Dedifferentiated amniotic fluid mesenchymal stem cell (primary cell): ENCODE measurements at regions not wholly inside any gene's neighbourhood (a gene's known extent, or its start where the extent isn't known, plus 50 kb on each side); places are given as distances from the start of the nearest gene placed in this dataset.

ENCODE experiments used
- DNase-seq: peaks from one replicate; pipeline ENCODE4 v3.0.0-alpha.2; 2016; ENCODE audit errors: extremely low spot score

- no peak for DNase-seq
These were observed 284.0 kb upstream of the RAB6C start for GRCh38 chr2:129695496-129695895.

- DNase-seq: no peak
These were observed 280.9 kb upstream of the RAB6C start for GRCh38 chr2:129698593-129698992.

GRCh38 chr2:129699781-129700573 is 279.5 kb upstream of the RAB6C start:
- DNase-seq: no peak

- DNase-seq: no peak
These were observed 276.9 kb upstream of the RAB6C start for GRCh38 chr2:129702416-129703176.

- no peak for DNase-seq
These were observed 274.4 kb upstream of the RAB6C start for GRCh38 chr2:129705085-129705484.

- DNase-seq: no peak
These were observed 271.7 kb upstream of the RAB6C start for GRCh38 chr2:129707800-129708199.

GRCh38 chr2:129708221-129708967 is 271.1 kb upstream of the RAB6C start:
- no peak for DNase-seq

- DNase-seq: no peak
These were observed 270.2 kb upstream of the RAB6C start for GRCh38 chr2:129709001-129709955.

GRCh38 chr2:129709956-129710598 is 269.4 kb upstream of the RAB6C start:
- DNase-seq: no peak

GRCh38 chr2:129710670-129711495 is 268.6 kb upstream of the RAB6C start:
- no peak for DNase-seq

GRCh38 chr2:129711816-129712675 is 267.4 kb upstream of the RAB6C start:
- DNase-seq: no peak

- no peak for DNase-seq
These were observed 266.8 kb upstream of the RAB6C start for GRCh38 chr2:129712676-129712985.

GRCh38 chr2:129713337-129713736 is 266.1 kb upstream of the RAB6C start:
- no peak for DNase-seq

- DNase-seq: no peak
These were observed 262.5 kb upstream of the RAB6C start for GRCh38 chr2:129716781-129717559.

- DNase-seq: no peak
These were observed 261.8 kb upstream of the RAB6C start for GRCh38 chr2:129717560-129718130.

GRCh38 chr2:129719335-129719734 is 260.1 kb upstream of the RAB6C start:
- no peak for DNase-seq

- DNase-seq: no peak
These were observed 259.1 kb upstream of the RAB6C start for GRCh38 chr2:129720360-129720759.

- DNase-seq: no peak
These were observed 258.7 kb upstream of the RAB6C start for GRCh38 chr2:129720761-129721160.
